OCI-LY7 (cell line): ENCODE measurements at regions not wholly inside any gene's neighbourhood (a gene's known extent, or its start where the extent isn't known, plus 50 kb on each side); places are given as distances from the start of the nearest gene placed in this dataset.

ENCODE experiments used
- BruUV-seq: library from RNA; stranded (reverse); fragments of 400-500 nt; replicated peaks from 2 replicates; lab custom pipeline; 2021; lab: Mats Ljungman, UMichigan
- CTCF ChIA-PET: fragments of 300-600 bp; sonication (Branson Sonifier 250); formaldehyde crosslinking; loops from one replicate; lab custom pipeline; 2022; ENCODE audit warnings: antibody characterized with exemption; ENCODE audit not compliant: unreplicated experiment; lab: Charles Lee
- POLR2A ChIA-PET: fragments of 300-600 bp; sonication (Branson Sonifier 250); formaldehyde crosslinking; loops from one replicate; lab custom pipeline; 2022; ENCODE audit warnings: antibody characterized with exemption; lab: Charles Lee
- DNase-seq: peaks from one replicate; pipeline ENCODE4 v3.0.0-alpha.2; 2015; ENCODE audit warnings: low spot score
- H2AFZ ChIP-seq: fragments of 200-600 bp; sonication (generic), shearing (Covaris generic); 2 replicates; pipeline ENCODE4 v1.6.1; 2014; ENCODE audit warnings: mild to moderate bottlenecking, antibody characterized with exemption, low read length, moderate library complexity
- H3K27ac ChIP-seq: fragments of 200-600 bp; sonication (generic); 2 replicates; pipeline ENCODE4 v1.5.1; 2014; ENCODE audit warnings: mixed run types, low read depth, mild to moderate bottlenecking, moderate library complexity, low read length, inconsistent platforms; ENCODE audit not compliant: poor library complexity, severe bottlenecking
- H3K36me3 ChIP-seq: fragments of 200-600 bp; sonication (generic); 2 replicates; pipeline ENCODE4 v1.6.1; 2014; ENCODE audit warnings: mild to moderate bottlenecking, antibody characterized with exemption, low read length, moderate library complexity, mixed read lengths; ENCODE audit not compliant: insufficient read depth
- H3K4me1 ChIP-seq: fragments of 200-600 bp; sonication (generic); 2 replicates; pipeline ENCODE4 v1.5.1; 2014; ENCODE audit warnings: mild to moderate bottlenecking, low read length; ENCODE audit not compliant: insufficient read depth, poor library complexity, severe bottlenecking
- H3K4me2 ChIP-seq: fragments of 200-600 bp; sonication (generic); 2 replicates; pipeline ENCODE4 v1.6.1; 2014; ENCODE audit warnings: mild to moderate bottlenecking, low read length
- H3K4me3 ChIP-seq: fragments of 200-600 bp; sonication (generic); 2 replicates; pipeline ENCODE4 v1.5.1; 2014; ENCODE audit warnings: mild to moderate bottlenecking, low read depth, low read length; ENCODE audit not compliant: poor library complexity, severe bottlenecking
- H3K79me2 ChIP-seq: fragments of 200-600 bp; sonication (generic); 2 replicates; pipeline ENCODE4 v1.6.1; 2016; ENCODE audit warnings: low read depth, mild to moderate bottlenecking, low read length, moderate library complexity, mixed read lengths; ENCODE audit not compliant: insufficient read depth
- H3K9me2 ChIP-seq: fragments of 200-600 bp; sonication (generic); 2 replicates; pipeline ENCODE4 v1.6.1; 2016; ENCODE audit warnings: mild to moderate bottlenecking, low read length, mixed read lengths; ENCODE audit not compliant: insufficient read depth
- H3K9me3 ChIP-seq: fragments of 200-600 bp; sonication (generic); 2 replicates; pipeline ENCODE4 v1.6.1; 2014; ENCODE audit warnings: mild to moderate bottlenecking, mixed run types, low read length, mixed read lengths
- H4K20me1 ChIP-seq: fragments of 200-600 bp; sonication (generic); 2 replicates; pipeline ENCODE4 v1.6.1; 2014; ENCODE audit warnings: mild to moderate bottlenecking, antibody characterized with exemption, low read length, moderate library complexity, mixed read lengths; ENCODE audit not compliant: insufficient read depth
- EZH2phosphoT487 ChIP-seq: fragments of 200-600 bp; sonication (generic); IDR thresholded peaks from 2 replicates; pipeline ENCODE4 v1.6.1; 2018; ENCODE audit warnings: low read depth, borderline replicate concordance, mild to moderate bottlenecking, mixed run types, antibody characterized with exemption, low read length, moderate library complexity, mixed read lengths
- intact Hi-C: fragments of 100-400 bp; cut with micrococcal nuclease; formaldehyde crosslinking; loops from one replicate; pipeline ENCODE4 v1.10.0; 2022; ENCODE audit not compliant: unreplicated experiment
- TF ChIP-seq, protein P1 (sequence below): fragments of 200-600 bp; sonication (generic); conservative IDR thresholded peaks from 2 replicates; pipeline ENCODE4 v1.5.1; 2014; ENCODE audit warnings: mild to moderate bottlenecking, antibody characterized with exemption, low read length, moderate library complexity, mixed read lengths

DNA sequence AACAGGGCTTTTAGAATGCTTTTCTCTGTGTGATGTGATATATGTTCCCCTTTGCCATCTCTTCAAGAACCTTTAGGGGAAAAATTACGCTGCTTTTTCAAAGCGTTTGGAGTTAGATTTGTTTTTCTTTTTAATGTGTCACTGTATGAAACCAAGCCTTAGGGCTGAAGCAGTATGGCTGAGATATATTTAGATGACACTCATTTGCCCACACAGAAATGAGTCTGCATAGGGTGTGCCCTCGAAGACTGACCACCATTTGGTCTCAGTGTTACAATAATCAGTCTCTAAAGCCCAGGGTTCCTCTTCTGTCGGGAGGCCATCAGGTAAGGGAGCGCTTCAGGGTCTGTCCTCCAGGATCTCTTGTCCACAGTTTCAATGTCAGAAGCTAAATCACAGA, 213.0 kb upstream of the NCAM1 start:
- no peaks in the 10 kb centered on the region for H3K4me1 ChIP-seq
- intact Hi-C loops, result no loop called here
- no peaks in the 10 kb centered on the region for H3K36me3 ChIP-seq
- no peak overlapping the region for H3K27ac ChIP-seq
- TF ChIP-seq, protein P1, sequence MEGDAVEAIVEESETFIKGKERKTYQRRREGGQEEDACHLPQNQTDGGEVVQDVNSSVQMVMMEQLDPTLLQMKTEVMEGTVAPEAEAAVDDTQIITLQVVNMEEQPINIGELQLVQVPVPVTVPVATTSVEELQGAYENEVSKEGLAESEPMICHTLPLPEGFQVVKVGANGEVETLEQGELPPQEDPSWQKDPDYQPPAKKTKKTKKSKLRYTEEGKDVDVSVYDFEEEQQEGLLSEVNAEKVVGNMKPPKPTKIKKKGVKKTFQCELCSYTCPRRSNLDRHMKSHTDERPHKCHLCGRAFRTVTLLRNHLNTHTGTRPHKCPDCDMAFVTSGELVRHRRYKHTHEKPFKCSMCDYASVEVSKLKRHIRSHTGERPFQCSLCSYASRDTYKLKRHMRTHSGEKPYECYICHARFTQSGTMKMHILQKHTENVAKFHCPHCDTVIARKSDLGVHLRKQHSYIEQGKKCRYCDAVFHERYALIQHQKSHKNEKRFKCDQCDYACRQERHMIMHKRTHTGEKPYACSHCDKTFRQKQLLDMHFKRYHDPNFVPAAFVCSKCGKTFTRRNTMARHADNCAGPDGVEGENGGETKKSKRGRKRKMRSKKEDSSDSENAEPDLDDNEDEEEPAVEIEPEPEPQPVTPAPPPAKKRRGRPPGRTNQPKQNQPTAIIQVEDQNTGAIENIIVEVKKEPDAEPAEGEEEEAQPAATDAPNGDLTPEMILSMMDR, result no peak
- no peak for TF ChIP-seq EZH2phosphoT487
- H4K20me1 ChIP-seq, result no peaks in the 10 kb centered on the region
- no peaks in the 10 kb centered on the region for H3K9me2 ChIP-seq
- ChIA-PET CTCF (no interaction called here), POLR2A (interaction anchor here (0.6 kb wide), 1 partner anchor 173 kb away, joined by 5 read pairs; no protein-coding TSS in a partner anchor)
- no peaks in the 10 kb centered on the region for H3K79me2 ChIP-seq
- no peak overlapping the region for H3K4me3 ChIP-seq
- BruUV-seq, result no TSS peak
- H3K9me3 ChIP-seq, result no peaks in the 10 kb centered on the region
- no peak overlapping the region for H2AFZ ChIP-seq
- DNase-seq, result no peak
- H3K4me2 ChIP-seq, result no peak overlapping the region

GRCh38 chr11:112748713-112749543, 212.3 kb upstream of the NCAM1 start:
- Histone ChIP-seq H2AFZ (no peak overlapping the region), H4K20me1 (no peaks in the 10 kb centered on the region), H3K9me2 (no peaks in the 10 kb centered on the region), H3K9me3 (no peaks in the 10 kb centered on the region), H3K27ac (no peak overlapping the region), H3K79me2 (no peaks in the 10 kb centered on the region), H3K4me2 (no peak overlapping the region), H3K4me1 (no peaks in the 10 kb centered on the region), H3K4me3 (no peak overlapping the region), H3K36me3 (no peaks in the 10 kb centered on the region)
- intact Hi-C loops, result no loop called here
- no peak for DNase-seq
- no peak for TF ChIP-seq EZH2phosphoT487
- TF ChIP-seq, protein P1, result no peak
- no TSS peak for BruUV-seq
- ChIA-PET CTCF (no interaction called here), POLR2A (interaction anchor here (0.6 kb wide), 1 partner anchor 174 kb away, joined by 5 read pairs; no protein-coding TSS in a partner anchor)

DNA sequence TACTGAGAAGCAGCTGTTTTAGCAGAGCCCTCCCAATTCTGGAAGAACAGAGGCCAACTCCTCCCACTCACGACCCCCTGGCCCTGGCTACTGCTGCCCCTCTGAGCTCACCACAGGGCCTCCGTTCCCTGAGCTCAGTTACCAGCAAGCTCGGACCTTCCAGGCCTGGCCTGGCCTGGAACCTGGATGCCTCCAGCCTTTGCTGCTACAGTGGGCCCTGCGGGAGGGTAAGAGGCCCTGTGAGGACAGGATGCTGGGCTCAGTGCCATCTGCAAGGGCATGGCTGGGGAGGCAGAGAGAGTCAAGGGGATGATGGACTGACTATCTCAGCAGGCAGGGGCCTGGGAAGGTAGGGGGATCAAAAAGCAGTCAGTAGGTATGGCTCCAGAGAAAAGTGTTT, 209.9 kb upstream of the NCAM1 start:
- Histone ChIP-seq H3K4me1 (no peaks in the 10 kb centered on the region), H2AFZ (no peak overlapping the region), H3K4me3 (no peak overlapping the region), H3K9me2 (no peaks in the 10 kb centered on the region), H3K27ac (no peak overlapping the region), H3K9me3 (no peaks in the 10 kb centered on the region), H3K4me2 (no peak overlapping the region), H3K36me3 (no peaks in the 10 kb centered on the region), H4K20me1 (no peaks in the 10 kb centered on the region), H3K79me2 (no peaks in the 10 kb centered on the region)
- ChIA-PET POLR2A (no interaction called here), CTCF (no interaction called here)
- no peak for TF ChIP-seq EZH2phosphoT487
- TF ChIP-seq, protein P1, result no peak
- intact Hi-C loops, result no loop called here
- no TSS peak for BruUV-seq
- DNase-seq, result no peak
